SHP77 treated with DMSO at 0.1 percent for 48 hours (cell line): ENCODE measurements at regions not wholly inside any gene's neighbourhood (a gene's known extent, or its start where the extent isn't known, plus 50 kb on each side); places are given as distances from the start of the nearest gene placed in this dataset.
"Not testable (repeated sequence)": the region's sequence is repeated elsewhere in the genome, so short reads cannot be mapped to it uniquely, and the experiment has no call there.

Source experiments
- DNase-seq: peaks from one replicate; lab custom pipeline; 2025; lab: John Stamatoyannopoulos, UW

DNA sequence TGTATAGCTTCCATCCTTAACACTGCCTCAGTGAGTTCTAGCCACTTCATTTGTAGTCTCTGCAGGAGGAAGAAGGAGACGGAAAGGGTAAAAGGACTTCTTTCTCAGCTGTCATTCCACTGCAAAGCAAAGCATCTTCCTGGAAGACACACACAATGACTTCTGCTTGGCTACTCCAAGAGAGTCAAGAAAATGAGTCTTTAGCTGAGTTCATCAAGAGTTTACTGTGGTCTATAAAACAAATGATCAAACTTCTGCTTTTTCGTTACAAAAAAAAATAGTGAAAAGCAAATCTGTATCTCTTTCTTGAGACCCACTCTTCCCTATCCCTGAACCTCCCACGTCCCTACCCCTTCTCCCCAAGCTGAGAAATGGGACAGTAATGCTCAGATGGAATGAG, 205.0 kb upstream of the AHR start:
- no peak for DNase-seq

DNA sequence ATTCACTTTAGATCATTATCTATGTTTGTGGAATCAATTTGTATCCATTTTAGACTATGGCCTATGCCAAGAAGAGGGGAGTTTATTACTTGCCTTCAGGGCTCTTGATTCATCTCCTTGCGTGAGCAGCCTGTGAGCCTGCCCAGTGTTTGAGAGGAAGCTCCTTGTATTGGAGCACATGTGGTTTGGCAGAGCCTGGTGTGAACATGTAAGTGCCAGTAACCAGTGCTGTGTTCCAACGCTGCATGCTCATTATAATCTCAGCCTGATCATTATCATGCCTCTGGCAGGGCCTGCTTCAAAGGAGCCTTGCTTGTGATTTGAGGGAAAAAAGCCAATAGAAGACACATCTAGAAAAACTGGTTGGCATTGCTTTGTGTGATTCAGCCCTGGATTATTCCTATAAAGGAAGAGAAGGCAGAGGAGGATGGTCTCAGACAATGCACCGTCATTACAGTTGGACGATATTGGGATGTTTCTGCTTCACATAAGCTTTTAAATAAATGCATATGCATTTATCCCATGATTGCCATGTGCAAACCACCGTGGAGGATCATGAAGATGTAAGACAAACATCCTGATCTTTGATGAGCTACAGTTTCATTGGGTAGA, 203.4 kb upstream of the AHR start:
- no peak for DNase-seq

DNA sequence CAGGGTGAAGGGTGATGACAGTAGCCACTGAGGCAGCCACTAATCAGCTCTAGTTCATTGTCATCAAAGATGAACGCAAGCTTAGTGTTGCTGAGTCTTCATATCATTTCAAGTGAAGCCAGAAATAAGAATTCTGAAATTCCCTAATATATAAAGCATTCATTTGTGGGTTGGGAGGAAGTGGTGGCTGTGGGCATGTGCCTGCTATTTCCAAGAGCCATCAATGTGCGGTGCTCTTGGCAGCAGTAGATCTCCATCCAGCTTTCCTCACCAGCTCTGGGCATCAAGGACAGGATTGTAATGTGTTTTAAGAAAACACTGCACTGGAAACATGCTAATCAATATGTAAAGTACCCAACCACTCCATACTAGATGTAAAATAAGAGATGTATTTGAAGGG, 202.5 kb upstream of the AHR start:
- DNase-seq, result no peak

DNA sequence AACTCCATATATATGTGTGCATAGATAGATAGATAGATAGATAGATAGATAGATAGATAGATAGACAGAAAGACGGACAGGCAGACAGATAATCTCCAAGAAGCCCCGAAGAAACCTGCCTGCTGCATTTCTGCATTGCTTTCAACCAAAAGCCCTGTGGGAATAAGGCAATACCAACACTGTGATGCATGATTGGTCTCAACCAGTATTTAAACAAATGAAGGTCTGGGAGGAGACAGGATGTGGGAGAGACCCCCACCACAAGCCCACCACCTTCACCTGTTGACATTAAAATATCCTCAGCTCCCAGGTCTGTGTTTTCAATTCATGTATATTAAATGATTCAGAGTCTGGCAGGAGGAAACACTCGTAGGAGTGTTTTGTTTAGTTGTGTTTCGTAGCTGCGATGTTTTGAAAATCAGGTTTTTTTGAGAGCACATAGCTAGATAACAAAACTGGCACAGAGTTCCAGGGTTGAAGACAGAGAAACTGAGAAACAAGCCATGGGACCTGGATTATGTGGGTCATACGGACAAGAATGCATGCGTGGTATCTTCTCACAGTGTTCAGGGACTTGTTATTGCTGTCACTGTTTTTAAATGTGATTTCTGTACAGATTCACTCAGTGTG, 200.7 kb upstream of the AHR start:
- no peak for DNase-seq

DNA sequence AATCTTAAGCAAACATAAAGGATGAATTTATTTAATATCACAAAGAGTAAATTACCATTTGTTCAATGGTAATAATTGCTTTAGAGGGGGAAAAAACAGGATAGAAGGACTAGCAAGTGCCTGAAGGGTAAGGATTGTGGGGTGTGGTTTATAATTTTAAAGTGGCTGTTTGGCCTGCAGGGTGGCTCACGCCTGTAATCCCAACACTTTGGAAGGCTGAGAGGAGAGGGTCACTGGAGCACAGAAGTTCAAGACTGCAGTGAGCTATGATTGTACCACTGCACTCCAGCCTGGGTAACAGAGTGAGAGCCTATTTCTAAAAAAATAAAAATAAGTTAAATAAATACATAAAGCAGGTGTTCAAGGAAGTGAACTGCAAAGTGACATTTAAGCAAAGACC, 199.9 kb upstream of the AHR start:
- DNase-seq, result no peak

DNA sequence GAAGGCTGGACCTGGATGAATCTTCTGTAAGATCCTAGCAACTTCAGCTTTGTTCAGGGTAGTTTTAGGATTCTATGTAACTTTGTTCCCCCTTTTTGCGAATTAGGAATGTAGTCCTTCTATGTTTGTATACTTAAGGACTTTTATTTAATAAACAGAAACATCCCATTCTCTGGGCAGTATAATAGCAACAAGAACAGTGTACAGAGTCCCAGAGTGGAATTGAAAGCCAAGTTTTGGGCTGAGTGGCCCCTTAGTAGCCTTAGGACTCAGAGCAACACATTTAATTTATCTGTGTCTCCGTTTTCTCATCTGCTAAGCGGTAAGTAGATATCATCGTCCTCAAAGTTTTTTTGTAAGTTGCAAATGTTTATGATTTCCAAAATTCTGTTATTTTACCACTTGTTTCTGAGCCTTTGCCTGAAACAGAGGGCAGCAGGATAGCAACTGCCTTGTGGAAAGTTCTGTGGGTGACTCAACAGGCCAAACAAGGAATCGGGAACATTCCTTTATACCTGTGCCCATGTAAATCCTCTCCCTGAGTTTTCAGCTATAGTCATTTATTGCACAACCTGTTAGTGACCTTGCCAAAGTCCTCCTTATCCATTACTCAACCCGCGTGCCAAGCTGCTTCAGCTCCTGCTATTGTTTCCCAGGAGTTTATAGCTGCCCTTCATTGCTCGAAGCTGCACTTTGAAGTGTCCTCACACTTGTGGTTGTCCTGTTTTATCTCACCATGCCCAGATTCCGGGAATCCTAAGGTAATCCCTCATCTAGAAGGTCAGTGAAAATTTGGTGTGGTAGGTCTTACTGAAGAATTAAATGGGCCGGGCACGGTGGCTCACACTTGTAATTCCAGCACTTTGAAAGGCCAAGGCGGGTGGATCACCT, 199.1 kb upstream of the AHR start:
- no peak for DNase-seq

DNA sequence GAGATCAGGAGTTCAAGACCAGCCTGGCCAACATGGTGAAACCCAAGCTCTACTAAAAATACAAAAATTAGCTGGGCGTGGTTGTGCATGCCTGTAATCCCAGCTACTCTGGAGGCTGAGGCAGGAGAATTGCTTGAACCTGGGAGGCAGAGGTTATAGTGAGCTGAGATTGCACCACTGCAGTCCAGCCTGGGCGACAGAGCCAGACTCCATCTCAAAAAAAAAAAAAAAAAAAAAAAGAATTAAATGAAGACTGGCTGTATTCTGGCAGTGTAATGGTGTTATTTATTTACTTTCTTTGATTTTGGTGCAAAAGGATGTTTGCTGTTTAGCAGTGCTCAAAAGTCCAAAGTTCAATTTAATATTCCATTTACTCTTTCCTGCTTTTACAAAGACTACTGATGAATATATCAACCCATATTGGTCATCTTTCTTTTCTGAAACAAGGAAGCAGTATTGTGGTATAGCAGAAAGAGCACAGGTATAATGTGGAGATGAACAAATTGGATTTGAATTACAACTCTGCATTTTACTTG, 198.4 kb upstream of the AHR start:
- not testable (repeated sequence) for DNase-seq

DNA sequence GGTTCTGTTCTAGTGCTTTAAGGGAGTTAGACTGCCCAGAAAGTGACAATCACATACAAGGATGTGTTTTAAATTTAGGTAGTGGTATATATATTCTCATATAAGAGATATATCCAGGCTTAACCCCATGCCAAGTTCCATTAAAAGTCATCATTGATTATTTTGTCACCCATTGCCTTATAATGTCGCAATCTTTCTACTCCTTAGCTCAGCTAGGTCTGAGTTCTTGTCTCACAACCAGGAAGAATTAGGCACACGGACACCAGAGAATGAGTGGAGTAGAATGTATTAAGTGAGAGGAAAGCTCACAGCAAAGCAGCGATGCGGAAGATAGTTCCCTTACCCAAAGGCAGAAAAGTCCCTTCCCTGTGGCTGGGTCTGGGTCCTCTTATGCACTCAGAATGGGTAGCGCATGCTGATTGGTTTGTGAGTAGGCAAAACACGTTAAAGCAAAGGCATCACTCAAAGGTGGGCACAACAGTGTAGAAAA, 197.2 kb upstream of the AHR start:
- no peak for DNase-seq

DNA sequence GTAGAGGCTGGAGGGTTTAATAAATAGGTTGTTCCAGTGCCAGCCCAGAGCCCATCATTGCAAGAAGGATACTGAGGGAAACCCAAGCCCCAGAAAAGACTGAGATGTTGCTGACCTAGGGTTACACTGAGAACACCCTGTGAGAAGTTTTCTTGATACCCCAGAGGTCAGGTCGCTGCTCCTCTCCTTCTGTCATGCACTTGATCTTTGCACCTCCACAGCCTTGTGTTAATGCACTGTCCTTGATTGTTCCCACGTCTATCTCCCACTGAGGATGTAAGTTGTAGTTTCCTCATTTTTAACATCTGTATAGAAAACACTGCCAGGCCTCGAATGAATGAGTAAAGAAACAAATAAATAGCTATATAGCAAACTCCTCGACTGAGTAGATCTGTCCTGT, 195.3 kb upstream of the AHR start:
- no peak for DNase-seq

DNA sequence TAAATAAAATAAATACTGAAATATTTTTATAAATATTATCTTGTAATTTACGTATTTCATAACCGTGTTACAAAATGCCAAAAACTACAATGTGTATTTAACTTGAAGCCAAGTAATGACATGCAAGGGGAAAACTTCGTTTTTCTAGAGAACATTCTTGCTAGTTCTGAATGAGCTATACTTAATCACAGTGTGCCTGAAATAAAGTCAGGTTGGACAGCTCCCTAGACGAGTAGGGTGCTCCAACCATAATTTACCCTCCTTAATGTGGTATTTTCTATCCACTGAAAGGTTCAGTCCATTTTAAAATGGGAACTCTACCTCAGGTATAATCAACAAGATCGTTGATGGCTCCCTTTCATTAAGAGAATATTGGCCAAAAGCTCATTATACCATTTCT, 194.5 kb upstream of the AHR start:
- no peak for DNase-seq

DNA sequence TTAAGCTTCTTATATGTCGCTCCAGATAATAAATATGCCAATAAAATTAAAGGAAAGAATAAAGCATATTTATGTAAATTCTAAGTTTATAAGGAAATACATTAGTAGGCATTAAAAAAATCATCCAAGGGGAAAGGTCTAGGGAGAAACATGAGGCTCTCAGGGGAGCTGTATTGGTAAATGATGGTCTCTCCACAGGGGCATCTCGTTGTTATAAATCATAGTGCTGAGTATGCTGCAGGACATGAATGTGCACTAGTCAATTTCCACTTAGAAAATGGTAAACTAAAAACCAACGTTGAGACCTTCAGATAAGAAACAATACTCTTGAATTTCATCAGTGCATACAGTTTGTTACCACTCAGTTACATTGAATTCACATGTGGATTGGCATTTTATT, 194.0 kb upstream of the AHR start:
- DNase-seq, result no peak

DNA sequence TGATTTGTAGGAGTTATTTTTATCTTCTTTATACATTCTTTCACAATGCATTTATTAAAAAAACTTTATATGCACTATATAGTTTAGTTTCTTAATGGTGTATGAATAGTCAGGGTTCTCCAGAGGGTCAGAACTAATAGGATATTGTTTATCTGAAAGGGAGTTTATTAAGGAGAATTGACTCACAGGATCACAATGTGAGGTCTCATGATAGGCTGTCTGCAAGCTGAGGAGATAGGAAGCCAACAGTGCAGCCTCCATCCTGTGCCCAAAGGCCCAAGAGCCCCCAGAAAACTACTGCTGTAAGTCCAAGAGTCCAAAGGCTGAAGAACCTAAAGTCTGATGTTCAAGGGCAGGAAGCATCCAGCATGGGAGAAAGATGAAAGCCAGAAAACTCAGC, 192.8 kb upstream of the AHR start:
- DNase-seq, result no peak

DNA sequence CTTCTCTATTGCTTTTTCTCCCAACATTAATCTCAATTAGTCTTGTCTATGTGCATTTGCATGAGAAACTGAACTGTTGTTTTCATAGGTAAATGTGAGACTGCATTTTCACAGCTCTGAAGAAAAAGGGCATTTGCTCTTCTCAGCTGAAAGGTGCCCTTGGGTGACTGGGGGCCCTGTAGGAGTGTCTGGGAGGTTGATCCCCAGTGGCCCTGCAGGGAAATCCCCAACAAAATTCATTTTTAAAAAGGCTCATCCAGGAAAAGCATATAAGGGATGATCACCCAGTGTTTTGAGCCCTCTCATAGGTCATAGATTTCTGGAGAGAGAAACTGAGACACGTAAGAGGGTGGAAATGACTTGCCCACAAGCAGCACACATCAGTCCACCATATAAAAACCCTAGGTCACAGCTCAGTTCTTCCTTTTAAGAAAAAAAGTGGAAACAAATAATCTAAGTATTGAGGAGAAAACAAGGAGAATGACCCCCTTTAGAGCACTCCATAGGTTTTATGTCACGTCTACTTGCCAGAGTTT, 190.3 kb upstream of the AHR start:
- DNase-seq, result no peak

DNA sequence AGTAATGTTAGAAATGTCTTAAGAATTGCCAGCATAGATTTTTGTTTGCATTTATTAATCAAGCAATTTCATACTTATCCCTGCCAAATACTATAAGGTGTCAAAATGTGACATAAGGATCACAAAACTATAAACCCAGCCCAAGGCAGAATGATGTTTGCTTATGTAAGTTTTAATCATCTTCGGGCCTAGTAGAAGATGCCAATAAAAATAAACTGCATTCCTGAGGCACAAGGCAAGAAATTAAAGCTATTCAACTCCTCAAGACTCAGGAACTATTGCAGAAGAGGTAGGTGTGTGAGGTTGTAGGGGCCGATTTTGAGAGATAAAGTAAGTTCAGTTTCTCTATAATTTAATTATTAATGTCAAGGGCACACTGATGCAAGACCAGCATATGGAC, 189.4 kb upstream of the AHR start:
- DNase-seq, result no peak

DNA sequence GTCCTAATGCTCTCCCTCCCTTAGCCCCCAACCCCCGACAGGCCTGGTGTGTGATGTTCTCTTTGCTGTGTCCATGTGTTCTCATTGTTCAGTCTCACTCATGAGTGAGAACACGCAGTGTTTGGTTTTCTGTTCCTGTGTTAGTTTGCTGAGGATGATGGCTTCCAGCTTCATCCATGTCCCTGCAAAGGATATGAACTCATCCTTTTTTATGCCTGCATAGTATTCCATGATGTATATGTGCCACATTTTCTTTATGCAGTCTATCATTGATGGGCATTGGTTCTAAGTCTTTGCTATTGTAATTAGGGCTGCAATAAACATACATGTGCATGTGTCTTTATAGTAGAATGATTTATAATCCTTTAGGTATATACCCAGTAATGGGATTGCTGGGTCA, 184.7 kb upstream of the AHR start:
- not testable (repeated sequence) for DNase-seq

DNA sequence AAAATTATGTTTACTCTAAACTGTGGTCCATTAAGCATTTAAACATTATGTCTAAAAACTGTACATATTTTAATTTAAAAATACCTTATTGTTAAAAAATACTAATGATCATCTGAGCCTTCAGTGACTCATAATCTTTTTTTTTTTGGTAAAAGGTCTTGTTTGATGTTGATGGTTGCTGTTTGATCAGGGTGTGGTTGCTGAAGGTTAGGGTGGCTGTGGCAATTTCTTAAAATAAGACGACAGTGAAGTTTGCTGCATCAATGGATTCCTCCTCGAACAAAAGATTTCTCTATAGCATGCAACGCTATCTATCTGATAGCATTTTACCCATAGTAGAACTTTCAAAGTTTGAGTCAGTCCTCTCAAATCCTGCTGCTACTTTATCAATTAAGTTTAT, 180.0 kb upstream of the AHR start:
- DNase-seq, result no peak

DNA sequence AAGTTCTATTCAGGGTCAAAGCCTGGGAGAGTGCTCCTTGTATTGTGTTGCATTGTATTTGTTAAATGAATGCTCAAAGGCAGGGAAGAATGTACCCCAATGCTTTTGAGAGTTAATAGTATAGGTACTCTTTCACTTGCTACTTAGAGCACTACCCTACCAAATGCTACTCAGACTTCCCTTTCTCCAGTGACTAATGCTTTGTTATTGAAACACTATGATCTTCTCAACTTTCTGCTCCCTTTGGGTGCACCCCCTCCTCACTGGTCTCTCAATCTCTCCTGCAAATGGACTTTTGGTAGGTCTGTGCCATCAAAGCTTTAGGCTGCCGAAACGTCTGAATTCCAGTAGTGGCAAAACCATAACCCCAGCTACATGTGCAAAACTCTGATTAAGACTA, 177.7 kb upstream of the AHR start:
- no peak for DNase-seq

DNA sequence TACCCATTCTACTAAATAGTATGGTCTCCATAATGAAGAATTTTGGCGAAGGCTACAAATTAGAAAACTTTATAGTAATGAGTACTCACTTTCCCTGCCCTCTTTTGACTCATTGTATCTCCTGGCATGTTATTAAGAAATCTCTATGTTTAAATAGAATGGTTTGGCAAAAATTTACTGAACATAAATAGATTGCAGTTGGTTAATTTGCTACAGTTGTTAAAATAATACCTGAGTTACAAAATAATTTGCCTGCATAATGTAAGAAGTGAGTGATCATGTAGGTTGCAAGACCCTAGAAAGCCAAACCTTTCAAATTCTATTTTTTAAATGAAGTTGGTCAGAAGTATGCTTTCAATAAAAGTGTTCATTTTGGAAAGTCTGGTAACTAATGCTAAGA, 176.8 kb upstream of the AHR start:
- no peak for DNase-seq

DNA sequence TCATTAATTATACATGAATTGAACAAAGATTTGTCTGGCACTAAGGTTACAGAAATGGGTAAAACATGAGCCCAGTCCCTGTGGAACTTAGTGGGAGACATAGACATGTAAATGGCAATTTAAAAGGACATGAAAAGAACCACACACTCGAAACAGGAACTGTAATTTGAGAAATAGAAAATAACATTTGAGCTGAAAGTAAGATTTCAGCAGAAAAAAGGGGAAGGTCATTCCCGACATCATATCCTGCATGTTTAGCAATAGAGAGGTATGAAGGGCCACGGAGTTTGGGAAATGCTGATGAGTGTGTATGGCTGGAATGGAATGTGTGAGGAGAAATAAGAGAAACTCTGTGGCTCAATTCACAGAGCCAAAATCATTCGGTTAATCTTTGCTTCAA, 175.4 kb upstream of the AHR start:
- DNase-seq, result no peak

DNA sequence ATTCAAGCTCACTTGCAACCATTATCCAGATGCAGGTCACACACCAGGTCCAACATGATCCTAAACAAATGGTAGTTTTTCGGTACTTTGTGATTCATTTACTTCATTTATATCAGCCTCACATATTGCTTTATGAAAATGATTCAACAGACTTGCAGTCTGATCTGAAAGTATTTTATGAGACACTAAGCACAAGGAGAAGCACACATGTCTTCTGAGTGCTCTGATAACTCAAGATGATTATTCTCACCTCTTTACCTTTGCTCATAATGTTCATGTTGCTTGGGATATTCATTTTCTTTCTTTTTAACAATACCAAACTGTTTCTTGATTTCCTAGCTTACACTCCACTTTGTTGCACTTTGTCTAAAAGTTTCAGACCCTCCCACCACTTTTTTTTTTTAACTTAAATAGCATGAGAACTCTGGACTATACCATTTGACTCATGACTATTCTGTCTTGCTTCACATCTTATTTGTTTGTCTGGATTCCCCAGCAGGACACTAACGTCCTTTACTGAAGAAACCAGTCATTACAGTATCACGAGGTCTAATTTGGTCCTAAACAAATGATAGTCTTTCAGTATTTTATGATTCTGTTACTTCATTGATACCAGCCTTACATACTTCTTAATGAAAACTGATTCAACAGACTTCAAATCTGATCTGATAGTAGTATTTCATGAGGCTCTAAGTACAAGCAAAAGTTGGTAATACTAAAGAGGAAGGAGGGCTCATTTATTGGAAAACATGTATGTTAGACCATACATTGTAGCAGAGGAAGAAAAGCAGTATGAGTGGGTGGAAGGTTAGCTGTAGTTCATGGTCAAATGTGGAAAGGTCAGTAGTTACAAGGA, 171.8 kb upstream of the AHR start:
- DNase-seq, result no peak

DNA sequence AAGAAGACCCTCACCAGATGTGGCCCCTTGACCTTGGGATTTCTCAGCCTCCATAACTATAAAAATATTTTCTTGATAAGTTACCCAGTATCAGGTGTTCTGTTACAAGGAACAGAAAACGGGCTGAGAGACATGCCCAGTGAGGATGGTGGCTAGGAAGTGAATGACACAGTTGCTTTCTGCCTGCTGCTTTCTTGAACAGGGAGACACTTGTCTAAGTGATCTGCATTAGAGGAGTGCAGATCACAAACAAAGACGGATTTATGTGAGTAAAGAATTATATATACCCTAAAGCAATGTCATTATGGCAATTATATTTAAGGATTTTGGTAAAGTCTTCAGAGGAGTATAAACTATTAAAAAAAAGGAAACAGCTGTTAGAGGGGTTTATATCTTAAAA, 169.2 kb upstream of the AHR start:
- no peak for DNase-seq
